ENCODE measurements at regions not wholly inside any gene's neighbourhood (a gene's known extent, or its start where the extent isn't known, plus 50 kb on each side); places are given as distances from the start of the nearest gene placed in this dataset.

DNA sequence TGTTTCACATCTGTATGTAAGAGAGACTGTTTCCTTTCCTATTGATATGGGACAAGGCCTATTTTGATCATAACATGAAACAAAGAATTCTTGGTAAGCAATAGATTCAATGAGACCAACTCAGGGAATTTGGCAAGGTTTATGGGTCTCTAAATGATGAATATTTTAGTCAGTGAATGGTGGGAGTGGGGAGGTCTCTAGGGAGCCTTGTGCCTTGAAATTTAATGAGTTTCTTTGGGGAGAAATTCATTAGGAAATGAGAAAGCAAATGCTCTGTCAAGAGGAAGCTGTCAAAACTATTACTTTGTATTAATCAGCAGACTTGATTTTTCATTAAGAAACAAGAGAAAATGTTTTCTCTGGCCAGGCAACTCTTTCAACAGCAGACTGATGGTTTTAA lies 921.7 kb upstream of the API5 start:
- TF ChIP-seq CTCF (IDR thresholded peaks at IDR 0.05) (no peak), POLR2AphosphoS5 (IDR thresholded peaks at IDR 0.05) (no peak)

Data from esophagus muscularis mucosa (tissue), 3 donors.